Endodermal cell (in vitro differentiated cells): ENCODE measurements at regions not wholly inside any gene's neighbourhood (a gene's known extent, or its start where the extent isn't known, plus 50 kb on each side); places are given as distances from the start of the nearest gene placed in this dataset.

Experiments
- DNase-seq: peaks from one replicate; pipeline ENCODE4 v3.0.0-alpha.2; 2017
- H3K27ac ChIP-seq: 2 replicates; pipeline ENCODE4 v1.5.1; 2013; ENCODE audit warnings: mild to moderate bottlenecking, low read depth, low read length, moderate library complexity
- H3K27me3 ChIP-seq: 2 replicates; pipeline ENCODE4 v1.6.1; 2013; ENCODE audit warnings: mild to moderate bottlenecking, low read length, moderate library complexity; ENCODE audit not compliant: insufficient read depth, control insufficient read depth, poor library complexity, severe bottlenecking
- H3K36me3 ChIP-seq: 2 replicates; pipeline ENCODE4 v1.7.0; 2013; ENCODE audit warnings: mild to moderate bottlenecking, low read length, moderate library complexity; ENCODE audit not compliant: control insufficient read depth, insufficient read depth
- H3K4me1 ChIP-seq: one replicate; pipeline ENCODE4 v1.7.0; 2013; ENCODE audit warnings: low read length; ENCODE audit not compliant: control insufficient read depth, insufficient read depth
- H3K4me3 ChIP-seq: 2 replicates; pipeline ENCODE4 v1.5.1; 2013; ENCODE audit warnings: mild to moderate bottlenecking, low read length, moderate library complexity
- H3K9ac ChIP-seq: 2 replicates; pipeline ENCODE4 v1.6.1; 2013; ENCODE audit warnings: mild to moderate bottlenecking, low read length, moderate library complexity; ENCODE audit not compliant: poor library complexity, severe bottlenecking; ENCODE audit errors: extremely low read depth
- H3K9me3 ChIP-seq: 2 replicates; pipeline ENCODE4 v1.6.1; 2013; ENCODE audit warnings: mild to moderate bottlenecking, low read length, moderate library complexity; ENCODE audit not compliant: control insufficient read depth
- H3K27ac Mint-ChIP-seq: 2 replicates; pipeline ENCODE4 v1.8.0; 2020; ENCODE audit warnings: mixed read lengths
- H3K27me3 Mint-ChIP-seq: 2 replicates; pipeline ENCODE4 v1.8.0; 2021; ENCODE audit warnings: mild to moderate bottlenecking, mixed read lengths; ENCODE audit not compliant: insufficient read depth
- H3K36me3 Mint-ChIP-seq: 2 replicates; pipeline ENCODE4 v1.8.0; 2020; ENCODE audit warnings: low read depth, mixed read lengths
- H3K4me1 Mint-ChIP-seq: 2 replicates; pipeline ENCODE4 v1.8.0; 2020; ENCODE audit warnings: mixed read lengths
- H3K4me3 Mint-ChIP-seq: 2 replicates; pipeline ENCODE4 v1.8.0; 2020; ENCODE audit warnings: mild to moderate bottlenecking, moderate library complexity, mixed read lengths
- H3K9me3 Mint-ChIP-seq: 2 replicates; pipeline ENCODE4 v1.8.0; 2020; ENCODE audit warnings: mild to moderate bottlenecking, mixed read lengths
- WGBS, 2 experiments: methylation state at CpG; one replicate each; pipeline versions ENCODE4 v1.1.5 to v1.1.7; 2013; ENCODE audit warnings: missing lambda C conversion rate in 2 of 2, mixed read lengths in 1 of 2; ENCODE audit not compliant: insufficient coverage in 1 of 2, insufficient read length in 1 of 2; 5-methylcytosine and 5-hydroxymethylcytosine counted together
- TF ChIP-seq, protein P1 (sequence below): fragments of 200-600 bp; sonication (generic); conservative IDR thresholded peaks from 2 replicates; pipeline ENCODE4 v1.5.0; 2021; ENCODE audit warnings: antibody characterized with exemption, mild to moderate bottlenecking

DNA sequence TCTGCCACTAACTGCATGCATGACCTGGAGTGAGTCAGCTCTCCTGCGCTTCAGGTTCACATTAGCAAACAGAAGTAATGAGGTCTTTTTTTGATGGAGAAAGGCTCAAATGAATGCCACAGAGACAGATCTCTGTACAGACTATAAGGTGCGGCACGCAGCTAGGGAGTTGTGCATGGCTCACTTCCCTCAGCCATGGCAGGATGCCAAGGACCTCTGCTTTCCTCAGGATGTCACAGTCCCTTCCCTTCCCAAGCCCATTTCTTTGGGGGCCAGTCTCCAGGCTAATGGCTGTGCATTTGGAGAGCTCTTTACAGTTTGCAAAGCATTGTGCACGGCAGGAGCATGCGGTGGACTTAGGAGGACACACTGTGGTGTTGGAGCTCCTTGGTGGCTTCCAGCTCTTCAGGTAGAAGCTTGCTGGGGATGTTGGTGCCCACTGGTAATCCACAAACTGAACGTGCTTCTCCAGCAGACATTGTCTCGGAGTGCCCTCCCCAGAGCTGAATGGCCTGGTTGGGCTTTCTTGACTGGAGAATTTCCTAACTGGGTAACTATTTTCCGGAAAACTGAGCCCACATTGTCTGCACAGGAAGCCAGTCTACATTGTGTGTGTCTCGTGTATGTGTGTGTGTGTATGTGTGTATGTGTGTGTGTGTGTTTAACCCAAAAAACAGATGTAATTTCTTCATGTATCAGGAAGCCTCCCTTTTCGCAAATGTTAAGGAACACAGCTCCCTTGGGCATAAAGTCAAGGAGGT, 172.5 kb upstream of the TLE3 start:
- no peak overlapping the region for H3K27ac Mint-ChIP-seq
- TF ChIP-seq, protein P1, sequence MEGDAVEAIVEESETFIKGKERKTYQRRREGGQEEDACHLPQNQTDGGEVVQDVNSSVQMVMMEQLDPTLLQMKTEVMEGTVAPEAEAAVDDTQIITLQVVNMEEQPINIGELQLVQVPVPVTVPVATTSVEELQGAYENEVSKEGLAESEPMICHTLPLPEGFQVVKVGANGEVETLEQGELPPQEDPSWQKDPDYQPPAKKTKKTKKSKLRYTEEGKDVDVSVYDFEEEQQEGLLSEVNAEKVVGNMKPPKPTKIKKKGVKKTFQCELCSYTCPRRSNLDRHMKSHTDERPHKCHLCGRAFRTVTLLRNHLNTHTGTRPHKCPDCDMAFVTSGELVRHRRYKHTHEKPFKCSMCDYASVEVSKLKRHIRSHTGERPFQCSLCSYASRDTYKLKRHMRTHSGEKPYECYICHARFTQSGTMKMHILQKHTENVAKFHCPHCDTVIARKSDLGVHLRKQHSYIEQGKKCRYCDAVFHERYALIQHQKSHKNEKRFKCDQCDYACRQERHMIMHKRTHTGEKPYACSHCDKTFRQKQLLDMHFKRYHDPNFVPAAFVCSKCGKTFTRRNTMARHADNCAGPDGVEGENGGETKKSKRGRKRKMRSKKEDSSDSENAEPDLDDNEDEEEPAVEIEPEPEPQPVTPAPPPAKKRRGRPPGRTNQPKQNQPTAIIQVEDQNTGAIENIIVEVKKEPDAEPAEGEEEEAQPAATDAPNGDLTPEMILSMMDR: no peak
- H3K9ac ChIP-seq: no peak overlapping the region

DNA sequence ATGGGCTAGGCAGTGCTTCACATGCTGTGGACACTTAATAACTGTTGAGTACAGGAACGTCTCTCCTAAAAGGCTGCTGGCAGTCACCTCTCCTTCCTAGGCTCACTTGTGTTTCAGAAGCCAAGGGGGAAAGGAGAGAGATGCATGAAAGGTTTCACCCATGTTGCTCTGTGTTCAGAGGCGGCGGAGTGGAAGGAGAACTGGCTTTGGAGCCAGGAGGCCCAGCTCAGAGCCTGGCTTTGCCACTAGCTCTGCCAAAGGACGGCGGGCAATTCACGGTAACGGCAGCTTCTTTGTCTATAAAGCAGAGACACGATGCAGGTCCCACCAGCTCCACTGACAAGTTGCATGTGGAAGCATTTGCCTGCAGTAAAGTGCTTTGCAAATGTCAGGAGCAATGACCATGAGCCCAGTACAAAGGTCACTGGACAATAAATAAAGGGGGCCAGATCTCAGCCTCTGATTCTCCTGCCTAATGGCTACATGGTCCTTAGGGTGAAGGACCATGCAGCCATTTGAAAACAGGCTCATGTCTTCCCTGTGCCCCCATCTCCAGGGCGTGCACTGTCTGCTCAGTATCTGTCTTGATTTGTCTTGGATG, 171.7 kb upstream of the TLE3 start:
- no peak for DNase-seq
- Mint-ChIP-seq H3K36me3 (no peaks in the 10 kb centered on the region), H3K4me3 (no peak overlapping the region), H3K27ac (no peak overlapping the region), H3K4me1 (peaks cover 7% of the 10 kb centered on the region), H3K9me3 (no peaks in the 10 kb centered on the region), H3K27me3 (peaks cover 33% of the 10 kb centered on the region)
- no peaks in the 10 kb centered on the region for H3K9me3 ChIP-seq
- peaks cover 15% of the 10 kb centered on the region for H3K27me3 ChIP-seq
- no peaks in the 10 kb centered on the region for H3K4me1 ChIP-seq
- no peak overlapping the region for H3K9ac ChIP-seq
- H3K4me3 ChIP-seq: no peak overlapping the region
- no peak overlapping the region for H3K27ac ChIP-seq
- TF ChIP-seq, protein P1: no peak
- H3K36me3 ChIP-seq: no peaks in the 10 kb centered on the region
- WGBS, 2 experiments: 90 to 93% methylated on average over 9 of the region's 9 CpGs

More for the DNA sequence above, 172.5 kb upstream of the TLE3 start:
- H3K4me3 Mint-ChIP-seq: no peak overlapping the region
- DNase-seq: no peak
- Histone ChIP-seq H3K27me3 (peaks cover 15% of the 10 kb centered on the region), H3K36me3 (no peaks in the 10 kb centered on the region), H3K4me1 (peaks cover 3% of the 10 kb centered on the region), H3K27ac (no peak overlapping the region), H3K4me3 (no peak overlapping the region), H3K9me3 (no peaks in the 10 kb centered on the region)
- peaks cover 33% of the 10 kb centered on the region for H3K27me3 Mint-ChIP-seq
- WGBS, 2 experiments: 93 to 95% methylated on average over 7 to 10 of the region's 10 CpGs
- H3K9me3 Mint-ChIP-seq: no peaks in the 10 kb centered on the region
- peaks cover 7% of the 10 kb centered on the region for H3K4me1 Mint-ChIP-seq
- no peaks in the 10 kb centered on the region for H3K36me3 Mint-ChIP-seq

DNA sequence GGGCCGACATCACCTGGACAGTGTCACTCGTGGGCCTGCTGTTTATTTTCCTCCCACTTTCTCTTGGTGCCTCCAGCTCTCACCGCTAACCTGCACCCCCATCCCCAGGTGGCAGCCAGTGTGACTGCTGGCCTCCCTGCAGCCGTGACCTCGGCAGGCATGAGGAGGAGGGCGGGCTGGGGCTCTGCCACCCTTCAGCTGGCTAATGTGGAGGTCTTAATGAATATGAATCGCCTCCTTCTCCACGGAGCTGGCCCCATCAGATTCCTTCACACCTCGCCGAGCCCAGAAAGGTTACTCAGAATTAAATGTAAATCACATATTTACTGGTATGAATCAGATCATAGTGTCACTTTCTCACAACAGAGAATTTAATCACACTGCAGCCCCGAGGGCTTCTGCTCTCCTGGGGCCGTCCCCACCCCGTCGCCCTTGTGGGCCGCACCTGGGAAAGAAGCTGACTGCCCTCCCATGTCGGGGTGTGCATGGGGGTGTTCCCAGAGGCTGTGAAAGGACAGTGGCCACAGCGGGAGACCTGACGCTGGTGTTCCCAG, 171.1 kb upstream of the TLE3 start:
- Histone ChIP-seq H3K27ac (no peak overlapping the region), H3K4me3 (no peak overlapping the region), H3K9me3 (no peaks in the 10 kb centered on the region), H3K36me3 (no peaks in the 10 kb centered on the region), H3K9ac (no peak overlapping the region), H3K4me1 (no peaks in the 10 kb centered on the region), H3K27me3 (peaks cover 15% of the 10 kb centered on the region)
- H3K9me3 Mint-ChIP-seq: no peaks in the 10 kb centered on the region
- peaks cover 33% of the 10 kb centered on the region for H3K27me3 Mint-ChIP-seq
- no peaks in the 10 kb centered on the region for H3K36me3 Mint-ChIP-seq
- H3K4me3 Mint-ChIP-seq: no peak overlapping the region
- no peak overlapping the region for H3K27ac Mint-ChIP-seq
- DNase-seq: no peak
- TF ChIP-seq, protein P1: no peak
- WGBS, 2 experiments: 76 to 84% methylated on average over 10 to 18 of the region's 18 CpGs
- H3K4me1 Mint-ChIP-seq: peaks cover 10% of the 10 kb centered on the region
